ENCODE measurements at regions not wholly inside any gene's neighbourhood (a gene's known extent, or its start where the extent isn't known, plus 50 kb on each side); places are given as distances from the start of the nearest gene placed in this dataset.

DNA sequence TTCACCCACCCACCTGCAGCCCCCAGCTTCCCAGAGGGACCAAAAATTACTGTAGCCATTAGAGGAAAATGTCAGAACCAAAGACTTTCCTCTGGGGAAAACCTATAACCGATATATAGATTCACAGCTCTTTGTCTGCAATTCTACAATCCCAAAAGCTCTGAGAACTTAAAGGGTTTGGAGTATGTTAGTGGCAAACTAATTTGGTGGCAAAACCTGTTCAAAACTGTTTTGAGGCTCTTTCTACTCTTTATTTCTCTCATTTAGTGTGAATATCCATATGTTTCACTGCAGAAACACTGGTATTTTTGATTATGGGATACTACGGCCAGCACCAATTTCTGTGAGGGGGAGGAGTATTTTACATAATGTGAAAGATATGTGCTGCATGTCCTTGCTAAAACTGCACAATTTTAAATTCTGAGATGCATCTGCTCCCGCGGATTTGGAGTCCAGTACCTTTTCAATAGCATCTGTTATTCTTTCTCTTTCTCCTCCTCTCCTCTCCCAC is 87.5 kb upstream of the MTNR1B start:
- TF ChIP-seq EZH2 (IDR thresholded peaks at IDR 0.05; ENCODE audit: low read depth, low read length, severe bottlenecking) (no peak), JUN (IDR thresholded peaks at IDR 0.05; ENCODE audit: low read depth, low read length) (no peak), POLR2AphosphoS5 (IDR thresholded peaks at IDR 0.05; ENCODE audit: low read depth, low read length) (no peak), SP2 (IDR thresholded peaks at IDR 0.05; ENCODE audit: low read length) (no peak), SUZ12 (IDR thresholded peaks at IDR 0.05; ENCODE audit: low read length) (no peak)
- TF ChIP-seq, protein P1, sequence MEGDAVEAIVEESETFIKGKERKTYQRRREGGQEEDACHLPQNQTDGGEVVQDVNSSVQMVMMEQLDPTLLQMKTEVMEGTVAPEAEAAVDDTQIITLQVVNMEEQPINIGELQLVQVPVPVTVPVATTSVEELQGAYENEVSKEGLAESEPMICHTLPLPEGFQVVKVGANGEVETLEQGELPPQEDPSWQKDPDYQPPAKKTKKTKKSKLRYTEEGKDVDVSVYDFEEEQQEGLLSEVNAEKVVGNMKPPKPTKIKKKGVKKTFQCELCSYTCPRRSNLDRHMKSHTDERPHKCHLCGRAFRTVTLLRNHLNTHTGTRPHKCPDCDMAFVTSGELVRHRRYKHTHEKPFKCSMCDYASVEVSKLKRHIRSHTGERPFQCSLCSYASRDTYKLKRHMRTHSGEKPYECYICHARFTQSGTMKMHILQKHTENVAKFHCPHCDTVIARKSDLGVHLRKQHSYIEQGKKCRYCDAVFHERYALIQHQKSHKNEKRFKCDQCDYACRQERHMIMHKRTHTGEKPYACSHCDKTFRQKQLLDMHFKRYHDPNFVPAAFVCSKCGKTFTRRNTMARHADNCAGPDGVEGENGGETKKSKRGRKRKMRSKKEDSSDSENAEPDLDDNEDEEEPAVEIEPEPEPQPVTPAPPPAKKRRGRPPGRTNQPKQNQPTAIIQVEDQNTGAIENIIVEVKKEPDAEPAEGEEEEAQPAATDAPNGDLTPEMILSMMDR (IDR thresholded peaks at IDR 0.05; ENCODE audit: control extremely low read depth in 1 of 3, insufficient read depth in 1 of 3, low read depth in 1 of 3, low read length in 3 of 3), result no peak
